ENCODE measurements at regions not wholly inside any gene's neighbourhood (a gene's known extent, or its start where the extent isn't known, plus 50 kb on each side); places are given as distances from the start of the nearest gene placed in this dataset.

DNA sequence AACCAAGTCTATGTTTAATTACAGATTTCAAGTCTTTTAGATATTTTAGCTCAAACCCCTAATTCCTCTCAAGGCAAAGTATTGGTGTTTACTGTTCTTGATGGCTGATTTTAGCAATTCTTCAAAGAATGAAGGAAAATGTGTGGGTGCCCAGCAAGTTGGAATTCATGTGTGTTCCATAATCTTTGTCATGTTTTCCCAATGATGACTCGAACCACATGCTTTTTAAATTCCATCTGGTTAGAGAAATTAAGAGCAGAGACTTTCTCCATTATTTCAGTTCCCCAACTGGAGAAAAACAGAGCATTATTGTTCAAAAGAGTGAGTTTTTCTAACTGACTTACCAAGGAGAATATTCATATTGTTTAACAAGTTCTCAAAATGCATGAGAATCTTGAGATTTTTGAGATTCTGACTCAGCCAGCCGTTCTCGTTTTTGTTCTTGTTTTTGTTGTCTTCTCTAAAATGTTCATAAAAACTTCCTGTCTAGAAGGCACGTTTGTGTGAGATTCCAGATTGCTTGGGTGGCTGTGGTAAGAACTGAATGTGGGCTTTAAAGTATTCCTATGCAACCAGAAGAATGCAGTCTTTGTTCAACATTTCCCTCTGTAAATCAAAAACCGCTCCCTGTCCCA lies 404.7 kb downstream of the IRS2 start:
- Mint-ChIP-seq H3K27me3 (ENCODE audit: unreplicated experiment) (no peaks in the 10 kb centered on the region), H3K4me1 (ENCODE audit: unreplicated experiment) (peaks cover 47% of the 10 kb centered on the region), H3K27ac (ENCODE audit: unreplicated experiment) (peak overlapping the region; percentile 92), H3K4me3 (ENCODE audit: unreplicated experiment) (peak overlapping the region; percentile 38), H3K36me3 (ENCODE audit: unreplicated experiment) (no peaks in the 10 kb centered on the region), H3K9me3 (ENCODE audit: unreplicated experiment) (no peaks in the 10 kb centered on the region)
- no peak for DNase-seq (ENCODE audit: extremely low spot score, unreplicated experiment)
- TF ChIP-seq, protein P1, sequence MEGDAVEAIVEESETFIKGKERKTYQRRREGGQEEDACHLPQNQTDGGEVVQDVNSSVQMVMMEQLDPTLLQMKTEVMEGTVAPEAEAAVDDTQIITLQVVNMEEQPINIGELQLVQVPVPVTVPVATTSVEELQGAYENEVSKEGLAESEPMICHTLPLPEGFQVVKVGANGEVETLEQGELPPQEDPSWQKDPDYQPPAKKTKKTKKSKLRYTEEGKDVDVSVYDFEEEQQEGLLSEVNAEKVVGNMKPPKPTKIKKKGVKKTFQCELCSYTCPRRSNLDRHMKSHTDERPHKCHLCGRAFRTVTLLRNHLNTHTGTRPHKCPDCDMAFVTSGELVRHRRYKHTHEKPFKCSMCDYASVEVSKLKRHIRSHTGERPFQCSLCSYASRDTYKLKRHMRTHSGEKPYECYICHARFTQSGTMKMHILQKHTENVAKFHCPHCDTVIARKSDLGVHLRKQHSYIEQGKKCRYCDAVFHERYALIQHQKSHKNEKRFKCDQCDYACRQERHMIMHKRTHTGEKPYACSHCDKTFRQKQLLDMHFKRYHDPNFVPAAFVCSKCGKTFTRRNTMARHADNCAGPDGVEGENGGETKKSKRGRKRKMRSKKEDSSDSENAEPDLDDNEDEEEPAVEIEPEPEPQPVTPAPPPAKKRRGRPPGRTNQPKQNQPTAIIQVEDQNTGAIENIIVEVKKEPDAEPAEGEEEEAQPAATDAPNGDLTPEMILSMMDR (IDR thresholded peaks at IDR 0.05): no peak

DNA sequence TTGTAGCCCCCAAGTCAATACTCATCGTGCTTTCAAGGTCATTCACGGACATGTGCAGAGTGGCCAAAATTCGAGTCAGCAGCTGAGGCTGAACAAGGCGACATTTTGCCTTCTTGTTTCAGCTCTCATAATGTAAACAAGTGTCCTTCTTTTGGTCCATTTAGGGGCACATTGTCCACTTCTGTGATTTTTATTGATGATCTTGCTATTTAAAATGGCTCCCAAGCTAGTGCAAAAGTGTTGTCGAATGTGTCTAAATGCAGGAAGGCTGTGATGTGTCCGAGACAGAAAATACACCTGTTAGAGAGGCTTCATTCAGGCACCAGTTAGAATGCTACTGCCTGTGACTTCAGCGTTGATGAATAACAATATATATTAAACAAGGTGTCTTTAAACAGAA lies 405.9 kb downstream of the IRS2 start:
- Mint-ChIP-seq H3K4me3 (ENCODE audit: unreplicated experiment) (no peak overlapping the region), H3K27me3 (ENCODE audit: unreplicated experiment) (no peaks in the 10 kb centered on the region), H3K4me1 (ENCODE audit: unreplicated experiment) (peaks cover 38% of the 10 kb centered on the region), H3K9me3 (ENCODE audit: unreplicated experiment) (no peaks in the 10 kb centered on the region), H3K27ac (ENCODE audit: unreplicated experiment) (no peak overlapping the region), H3K36me3 (ENCODE audit: unreplicated experiment) (no peaks in the 10 kb centered on the region)
- TF ChIP-seq, protein P1 (IDR thresholded peaks at IDR 0.05): no peak
- no peak for DNase-seq (ENCODE audit: extremely low spot score, unreplicated experiment)

DNA sequence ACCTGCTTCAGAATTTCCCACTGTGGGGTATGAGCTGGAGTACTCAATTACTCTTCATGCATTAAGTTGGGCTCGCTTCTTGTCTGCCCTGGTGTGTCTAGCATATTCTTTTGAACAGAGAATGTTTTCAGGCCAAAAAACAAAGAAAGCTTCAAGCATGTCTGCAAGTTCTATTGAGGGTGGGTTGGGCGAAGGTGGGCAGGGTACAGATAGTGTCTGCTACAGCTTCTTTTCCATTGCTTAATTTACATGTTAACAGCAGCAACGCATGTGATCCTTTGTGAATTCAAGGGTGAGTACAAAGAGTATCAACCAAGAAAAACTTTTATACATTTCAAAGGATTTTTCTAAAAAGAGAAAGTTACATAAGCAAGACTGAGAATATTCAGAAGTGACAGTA lies 406.5 kb downstream of the IRS2 start:
- no peaks in the 10 kb centered on the region for H3K27me3 Mint-ChIP-seq (ENCODE audit: unreplicated experiment)
- H3K36me3 Mint-ChIP-seq (ENCODE audit: unreplicated experiment): no peaks in the 10 kb centered on the region

DNA sequence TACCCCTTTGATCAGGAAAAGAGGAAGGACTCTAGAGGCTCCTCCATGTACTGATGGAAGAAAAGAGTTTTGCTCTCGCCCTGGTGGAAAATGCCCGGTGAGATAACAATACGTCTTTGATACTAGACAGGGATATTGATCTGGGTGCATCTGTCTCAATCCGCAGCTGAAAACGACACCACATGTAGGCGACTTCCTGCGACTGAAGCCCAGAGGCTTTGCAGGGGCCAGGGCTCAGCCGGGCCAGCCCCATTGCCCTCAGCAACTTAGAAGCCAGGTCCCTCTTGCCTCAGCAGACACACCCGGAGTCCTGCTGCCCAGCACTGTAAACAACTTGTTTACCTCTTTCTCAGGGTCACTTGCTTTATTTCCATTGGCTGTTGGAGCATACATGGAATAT lies 409.4 kb downstream of the IRS2 start:
- peaks cover 16% of the 10 kb centered on the region for H3K4me1 Mint-ChIP-seq (ENCODE audit: unreplicated experiment)
- no peak for DNase-seq (ENCODE audit: extremely low spot score, unreplicated experiment)
- H3K4me3 Mint-ChIP-seq (ENCODE audit: unreplicated experiment): no peak overlapping the region
- no peaks in the 10 kb centered on the region for H3K9me3 Mint-ChIP-seq (ENCODE audit: unreplicated experiment)
- no peak overlapping the region for H3K27ac Mint-ChIP-seq (ENCODE audit: unreplicated experiment)
- no peaks in the 10 kb centered on the region for H3K36me3 Mint-ChIP-seq (ENCODE audit: unreplicated experiment)
- H3K27me3 Mint-ChIP-seq (ENCODE audit: unreplicated experiment): no peaks in the 10 kb centered on the region
- TF ChIP-seq, protein P1 (IDR thresholded peaks at IDR 0.05): no peak

More for the DNA sequence above, 406.5 kb downstream of the IRS2 start:
- TF ChIP-seq, protein P1 (IDR thresholded peaks at IDR 0.05): no peak
- Mint-ChIP-seq H3K4me3 (ENCODE audit: unreplicated experiment) (no peak overlapping the region), H3K27ac (ENCODE audit: unreplicated experiment) (no peak overlapping the region), H3K9me3 (ENCODE audit: unreplicated experiment) (no peaks in the 10 kb centered on the region), H3K4me1 (ENCODE audit: unreplicated experiment) (peaks cover 33% of the 10 kb centered on the region)
- no peak for DNase-seq (ENCODE audit: extremely low spot score, unreplicated experiment)

DNA sequence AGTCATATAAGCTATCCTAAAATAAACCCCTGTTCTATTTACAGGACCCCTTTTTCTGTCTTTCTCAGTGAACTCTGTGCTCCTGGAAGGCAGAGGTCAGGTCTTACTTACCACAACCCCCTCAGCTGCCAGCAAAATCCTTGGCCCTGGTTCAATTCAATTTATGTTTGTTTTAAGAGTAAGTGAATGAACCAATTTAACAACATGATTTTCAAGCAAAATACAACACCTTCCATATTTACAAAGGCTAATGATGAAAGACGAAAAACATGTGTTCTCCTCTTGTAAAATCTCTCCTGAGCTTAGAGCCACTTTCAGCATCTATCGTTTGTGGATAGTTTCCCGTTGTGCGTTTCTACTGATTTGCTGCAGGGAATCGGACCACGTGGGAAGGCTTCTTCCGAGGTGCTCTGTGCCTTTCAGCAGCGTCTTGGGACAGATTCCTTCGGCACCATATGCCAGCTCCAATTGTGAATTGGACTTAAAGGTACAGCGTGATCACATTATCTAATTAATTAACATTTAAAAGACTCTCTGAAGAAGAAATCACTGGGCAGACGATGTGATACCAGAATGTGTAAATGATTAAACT lies 411.7 kb downstream of the IRS2 start:
- peaks cover 17% of the 10 kb centered on the region for H3K4me1 Mint-ChIP-seq (ENCODE audit: unreplicated experiment)
- TF ChIP-seq, protein P1 (IDR thresholded peaks at IDR 0.05): no peak

More for the DNA sequence above, 411.7 kb downstream of the IRS2 start:
- DNase-seq (ENCODE audit: extremely low spot score, unreplicated experiment): no peak
- no peak overlapping the region for H3K27ac Mint-ChIP-seq (ENCODE audit: unreplicated experiment)
- no peaks in the 10 kb centered on the region for H3K9me3 Mint-ChIP-seq (ENCODE audit: unreplicated experiment)
- H3K4me3 Mint-ChIP-seq (ENCODE audit: unreplicated experiment): no peak overlapping the region
- no peaks in the 10 kb centered on the region for H3K36me3 Mint-ChIP-seq (ENCODE audit: unreplicated experiment)
- no peaks in the 10 kb centered on the region for H3K27me3 Mint-ChIP-seq (ENCODE audit: unreplicated experiment)
